PC-3 (cell line): ENCODE measurements at regions not wholly inside any gene's neighbourhood (a gene's known extent, or its start where the extent isn't known, plus 50 kb on each side); places are given as distances from the start of the nearest gene placed in this dataset.
"Not testable (repeated sequence)": the region's sequence is repeated elsewhere in the genome, so short reads cannot be mapped to it uniquely, and the experiment has no call there.

ENCODE experiments used
- ATAC-seq: fragments of 200-7000 bp; cut with Tn5 transposase; 2 replicates; pipeline ENCODE4 v1.9.1; 2020; ENCODE audit warnings: mild to moderate bottlenecking, moderate library complexity
- BruUV-seq: library from RNA; stranded (reverse); fragments of 400-500 nt; replicated peaks from 2 replicates; lab custom pipeline; 2021; lab: Mats Ljungman, UMichigan
- CTCF ChIA-PET: fragments of 300-600 bp; sonication (Branson Sonifier 250); formaldehyde crosslinking; loops from one replicate; lab custom pipeline; 2022; ENCODE audit warnings: antibody characterized with exemption; lab: Charles Lee
- POLR2A ChIA-PET: fragments of 300-600 bp; sonication (Branson Sonifier 250); formaldehyde crosslinking; loops from one replicate; lab custom pipeline; 2022; ENCODE audit warnings: antibody characterized with exemption; ENCODE audit not compliant: unreplicated experiment; lab: Charles Lee
- DNase-seq: peaks from one replicate; pipeline ENCODE4 v3.0.0-alpha.2; 2015
- H2AFZ ChIP-seq: fragments of 300-600 bp; sonication (generic); 2 replicates; pipeline ENCODE4 v1.6.0; 2016; ENCODE audit warnings: antibody characterized with exemption, low read length
- H3F3A ChIP-seq: fragments of 300-600 bp; sonication (generic); one replicate; pipeline ENCODE4 v1.6.0; 2017; ENCODE audit warnings: antibody characterized with exemption, low read length, control low read depth, mild to moderate bottlenecking; ENCODE audit not compliant: unreplicated experiment
- H3K27ac ChIP-seq: fragments of 300-600 bp; sonication (generic); 2 replicates; pipeline ENCODE4 v1.5.1; 2016; ENCODE audit warnings: mild to moderate bottlenecking, low read length
- H3K27me3 ChIP-seq: fragments of 300-600 bp; sonication (generic); 2 replicates; pipeline ENCODE4 v1.6.1; 2016; ENCODE audit warnings: low read length, mixed read lengths
- H3K36me3 ChIP-seq: fragments of 300-600 bp; sonication (generic); 2 replicates; pipeline ENCODE4 v1.6.1; 2016; ENCODE audit warnings: low read depth, mixed run types, low read length, mixed read lengths
- H3K4me1 ChIP-seq: fragments of 300-600 bp; sonication (generic); 2 replicates; pipeline ENCODE4 v1.5.1; 2016; ENCODE audit warnings: low read length; ENCODE audit not compliant: insufficient read depth
- H3K4me2 ChIP-seq: fragments of 300-600 bp; sonication (generic); 2 replicates; pipeline ENCODE4 v1.6.0; 2016; ENCODE audit warnings: low read length
- H3K4me3 ChIP-seq: fragments of 300-600 bp; sonication (generic); 2 replicates; pipeline ENCODE4 v1.5.1; 2016; ENCODE audit warnings: mild to moderate bottlenecking, low read length, mixed read lengths
- H3K79me2 ChIP-seq: fragments of 300-600 bp; sonication (generic); 2 replicates; pipeline ENCODE4 v1.6.1; 2017; ENCODE audit warnings: low read length, mixed read lengths
- H3K9ac ChIP-seq: fragments of 300-600 bp; sonication (generic); 2 replicates; pipeline ENCODE4 v1.6.0; 2016; ENCODE audit warnings: mild to moderate bottlenecking, low read length
- H3K9me2 ChIP-seq: fragments of 300-600 bp; sonication (generic); replicated peaks from 2 replicates; pipeline ENCODE4 v1.6.1; 2016; ENCODE audit warnings: mixed run types, low read length, mixed read lengths
- H3K9me3 ChIP-seq: fragments of 300-600 bp; sonication (generic); 2 replicates; pipeline ENCODE4 v1.6.1; 2016; ENCODE audit warnings: low read length, mixed read lengths
- H4K20me1 ChIP-seq: fragments of 300-600 bp; sonication (generic); 2 replicates; pipeline ENCODE4 v1.6.1; 2016; ENCODE audit warnings: low read length, mixed read lengths
- CTCF ChIP-seq: fragments of 300-600 bp; sonication (generic); conservative IDR thresholded peaks from 2 replicates; pipeline ENCODE4 v1.5.1; 2017; ENCODE audit warnings: antibody characterized with exemption, low read depth, mild to moderate bottlenecking, low read length
- EZH2 ChIP-seq: fragments of 300-600 bp; sonication (generic); IDR thresholded peaks from one replicate; pipeline ENCODE4 v1.6.1; 2017; ENCODE audit warnings: antibody characterized with exemption, mild to moderate bottlenecking, low read length; ENCODE audit not compliant: unreplicated experiment
- EZH2phosphoT487 ChIP-seq: fragments of 300-600 bp; sonication (generic); IDR thresholded peaks from 2 replicates; pipeline ENCODE4 v1.6.1; 2018; ENCODE audit warnings: mild to moderate bottlenecking, antibody characterized with exemption, low read length, borderline replicate concordance
- intact Hi-C: fragments of 100-400 bp; cut with micrococcal nuclease; formaldehyde crosslinking; loops from 2 replicates; pipeline ENCODE4 v1.9.0; 2023

- ATAC-seq (no peak), DNase-seq (no peak)
- Histone ChIP-seq H3K27me3 (peaks cover 12% of the 10 kb centered on the region), H3K36me3 (no peaks in the 10 kb centered on the region), H3F3A (no peaks in the 10 kb centered on the region), H3K4me3 (no peak overlapping the region), H3K9me3 (no peaks in the 10 kb centered on the region), H3K27ac (no peak overlapping the region), H3K79me2 (no peaks in the 10 kb centered on the region), H3K4me1 (no peaks in the 10 kb centered on the region), H2AFZ (no peak overlapping the region), H3K4me2 (no peak overlapping the region), H3K9me2 (no peaks in the 10 kb centered on the region), H3K9ac (no peak overlapping the region), H4K20me1 (no peaks in the 10 kb centered on the region)
- ChIA-PET CTCF (no interaction called here), POLR2A (no interaction called here)
- intact Hi-C loops = no loop called here
- no peak for TF ChIP-seq EZH2phosphoT487
- TF ChIP-seq EZH2 = no peak
- no peak for TF ChIP-seq CTCF
- no TSS peak for BruUV-seq
Observed at GRCh38 chr2:239721531-239721930, 303.6 kb downstream of the NDUFA10 start.

- Histone ChIP-seq H2AFZ (no peak overlapping the region), H3K4me1 (no peaks in the 10 kb centered on the region), H3K9ac (no peak overlapping the region), H3K9me3 (no peaks in the 10 kb centered on the region), H4K20me1 (no peaks in the 10 kb centered on the region), H3K27me3 (peaks cover 15% of the 10 kb centered on the region), H3K4me2 (no peak overlapping the region), H3F3A (no peaks in the 10 kb centered on the region), H3K27ac (no peak overlapping the region), H3K79me2 (no peaks in the 10 kb centered on the region), H3K4me3 (no peak overlapping the region), H3K9me2 (no peaks in the 10 kb centered on the region), H3K36me3 (no peaks in the 10 kb centered on the region)
- intact Hi-C loops = no loop called here
- DNase-seq (no peak), ATAC-seq (no peak)
- ChIA-PET CTCF (no interaction called here), POLR2A (no interaction called here)
- TF ChIP-seq EZH2 (no peak), EZH2phosphoT487 (no peak), CTCF (no peak)
- BruUV-seq = no TSS peak
Observed at GRCh38 chr2:239720361-239721360, 304.5 kb downstream of the NDUFA10 start.

DNA sequence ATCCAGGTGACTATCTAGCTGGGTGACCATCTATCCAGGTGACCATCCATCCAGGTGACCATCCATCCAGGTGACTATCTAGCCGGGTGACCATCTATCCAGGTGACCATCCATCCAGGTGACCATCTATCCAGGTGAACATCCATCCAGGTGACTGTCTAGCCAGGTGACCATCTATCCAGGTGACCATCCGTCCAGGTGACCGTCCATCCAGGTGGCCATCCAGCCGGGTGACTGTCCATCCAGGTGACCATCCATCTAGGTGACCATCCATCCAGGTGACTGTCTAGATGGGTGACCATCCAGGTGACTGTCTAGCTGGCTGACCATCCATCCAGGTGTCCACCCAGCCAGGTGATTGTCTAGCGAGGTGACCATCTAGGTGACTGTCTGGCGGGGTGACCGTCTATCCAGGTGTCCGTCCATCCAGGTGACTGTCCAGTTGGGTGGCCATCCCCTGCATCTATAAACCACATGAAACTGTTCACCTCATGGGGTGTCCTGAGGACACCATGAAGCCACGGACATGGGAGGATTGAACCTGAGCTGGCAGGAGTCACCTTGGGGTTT is 305.3 kb downstream of the NDUFA10 start:
- H3K9ac ChIP-seq = no peak overlapping the region
- no TSS peak for BruUV-seq
- ChIA-PET CTCF (no interaction called here), POLR2A (no interaction called here)
- no peaks in the 10 kb centered on the region for H3K79me2 ChIP-seq
- ATAC-seq (no peak), DNase-seq (no peak)
- no peak overlapping the region for H3K27ac ChIP-seq
- H2AFZ ChIP-seq = no peak overlapping the region
- H4K20me1 ChIP-seq = no peaks in the 10 kb centered on the region
- no peaks in the 10 kb centered on the region for H3F3A ChIP-seq
- intact Hi-C loops = no loop called here
- no peaks in the 10 kb centered on the region for H3K9me3 ChIP-seq
- H3K4me2 ChIP-seq = no peak overlapping the region
- H3K9me2 ChIP-seq = no peaks in the 10 kb centered on the region
- no peaks in the 10 kb centered on the region for H3K4me1 ChIP-seq
- TF ChIP-seq EZH2phosphoT487 = no peak
- no peak for TF ChIP-seq CTCF
- no peak for TF ChIP-seq EZH2
- peaks cover 9% of the 10 kb centered on the region; the same call in 1 of the 2 replicates for H3K27me3 ChIP-seq
- H3K4me3 ChIP-seq = no peak overlapping the region
- H3K36me3 ChIP-seq = no peaks in the 10 kb centered on the region

GRCh38 chr2:239718991-239719390 is 306.2 kb downstream of the NDUFA10 start:
- H3K4me3 ChIP-seq, ATAC-seq, H3K9me2 ChIP-seq, H3K4me2 ChIP-seq, H3K79me2 ChIP-seq, H3K4me1 ChIP-seq, CTCF ChIA-PET, H2AFZ ChIP-seq, H4K20me1 ChIP-seq, POLR2A ChIA-PET, DNase-seq, BruUV-seq, H3K9ac ChIP-seq, H3F3A ChIP-seq, H3K27ac ChIP-seq, H3K9me3 ChIP-seq, H3K36me3 ChIP-seq, intact Hi-C loops: not testable (repeated sequence)
- H3K27me3 ChIP-seq = peaks cover 16% of the 10 kb centered on the region
